Left kidney (tissue), 1 donor: ENCODE measurements at regions not wholly inside any gene's neighbourhood (a gene's known extent, or its start where the extent isn't known, plus 50 kb on each side); places are given as distances from the start of the nearest gene placed in this dataset.

ENCODE experiments used
- DNase-seq: peaks from one replicate; pipeline ENCODE4 v3.0.0-alpha.2; 2013

- no peak for DNase-seq
Measured at GRCh38 chr7:12518920-12519681, 51.4 kb upstream of the SCIN start.

- no peak for DNase-seq
Measured at GRCh38 chr7:12519682-12520009, 50.9 kb upstream of the SCIN start.
